NK-92 (cell line): ENCODE measurements at regions not wholly inside any gene's neighbourhood (a gene's known extent, or its start where the extent isn't known, plus 50 kb on each side); places are given as distances from the start of the nearest gene placed in this dataset.
"Not testable (repeated sequence)": the region's sequence is repeated elsewhere in the genome, so short reads cannot be mapped to it uniquely, and the experiment has no call there.

Experiments used
- DNase-seq: peaks from one replicate; lab custom pipeline; 2025; ENCODE audit not compliant: unreplicated experiment; lab: John Stamatoyannopoulos, UW

DNA sequence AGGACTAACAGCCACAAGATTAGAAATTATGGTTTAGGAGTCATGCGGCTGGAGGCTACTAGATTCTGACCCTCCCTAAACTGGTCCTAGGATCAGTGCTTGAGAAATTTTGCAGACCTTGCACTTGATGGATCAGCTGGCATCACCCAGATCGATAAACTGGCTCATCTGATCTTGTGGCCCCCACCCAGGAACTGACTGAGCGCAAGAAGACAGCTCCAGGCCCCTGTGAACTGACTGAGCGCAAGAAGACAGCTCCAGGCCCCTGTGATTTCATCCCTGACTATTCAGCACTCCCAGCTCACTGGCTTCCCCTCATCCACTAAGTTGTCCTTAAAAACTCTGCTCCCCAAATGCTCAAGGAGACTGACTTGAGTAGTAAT, 67.8 kb downstream of the MRPL36 start:
- DNase-seq = not testable (repeated sequence)

DNA sequence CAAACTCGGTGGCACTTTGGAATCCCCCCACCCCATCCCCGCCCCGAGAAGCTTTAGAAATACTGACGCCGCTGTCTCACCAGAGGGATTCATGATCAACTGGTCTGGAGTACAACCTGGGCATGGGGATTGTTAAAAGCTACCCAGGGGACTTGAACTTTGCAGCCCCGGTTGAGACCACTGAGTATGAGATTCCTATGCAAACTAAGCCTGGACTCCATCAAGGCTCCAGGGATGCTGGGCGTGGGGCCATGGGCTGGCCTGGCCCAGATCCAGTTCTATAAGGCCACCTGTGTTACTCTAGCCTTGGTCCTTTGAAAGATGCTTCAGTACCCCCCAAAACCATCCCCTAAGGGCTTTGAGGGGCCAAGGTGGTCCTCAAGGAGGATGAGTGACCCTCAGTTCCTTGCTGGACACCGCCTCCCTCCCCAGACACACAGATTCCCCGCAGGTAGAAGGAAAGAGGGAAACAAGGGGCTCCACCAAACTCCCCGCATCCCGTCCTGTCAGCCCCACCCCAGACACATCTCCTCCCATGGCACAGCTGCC, 68.5 kb downstream of the MRPL36 start:
- DNase-seq = no peak

DNA sequence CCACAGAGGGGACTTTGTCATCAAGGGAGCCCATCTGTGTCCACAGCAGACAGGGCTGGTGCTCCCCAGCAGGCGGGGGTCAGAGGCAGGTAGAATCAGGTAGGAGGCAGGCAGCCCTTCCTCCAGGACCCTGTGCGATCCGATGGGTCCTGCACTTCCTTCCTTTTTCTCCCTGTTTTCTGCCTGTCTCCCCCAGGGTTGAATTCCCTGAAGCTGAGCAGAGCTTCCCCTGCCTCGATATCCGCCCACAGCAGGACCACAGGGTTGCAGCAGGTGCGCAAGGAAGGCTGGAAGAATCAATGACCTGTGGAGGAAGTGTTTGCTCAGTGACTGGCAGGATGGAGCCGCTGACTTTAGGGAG, 69.2 kb downstream of the MRPL36 start:
- DNase-seq = no peak

DNA sequence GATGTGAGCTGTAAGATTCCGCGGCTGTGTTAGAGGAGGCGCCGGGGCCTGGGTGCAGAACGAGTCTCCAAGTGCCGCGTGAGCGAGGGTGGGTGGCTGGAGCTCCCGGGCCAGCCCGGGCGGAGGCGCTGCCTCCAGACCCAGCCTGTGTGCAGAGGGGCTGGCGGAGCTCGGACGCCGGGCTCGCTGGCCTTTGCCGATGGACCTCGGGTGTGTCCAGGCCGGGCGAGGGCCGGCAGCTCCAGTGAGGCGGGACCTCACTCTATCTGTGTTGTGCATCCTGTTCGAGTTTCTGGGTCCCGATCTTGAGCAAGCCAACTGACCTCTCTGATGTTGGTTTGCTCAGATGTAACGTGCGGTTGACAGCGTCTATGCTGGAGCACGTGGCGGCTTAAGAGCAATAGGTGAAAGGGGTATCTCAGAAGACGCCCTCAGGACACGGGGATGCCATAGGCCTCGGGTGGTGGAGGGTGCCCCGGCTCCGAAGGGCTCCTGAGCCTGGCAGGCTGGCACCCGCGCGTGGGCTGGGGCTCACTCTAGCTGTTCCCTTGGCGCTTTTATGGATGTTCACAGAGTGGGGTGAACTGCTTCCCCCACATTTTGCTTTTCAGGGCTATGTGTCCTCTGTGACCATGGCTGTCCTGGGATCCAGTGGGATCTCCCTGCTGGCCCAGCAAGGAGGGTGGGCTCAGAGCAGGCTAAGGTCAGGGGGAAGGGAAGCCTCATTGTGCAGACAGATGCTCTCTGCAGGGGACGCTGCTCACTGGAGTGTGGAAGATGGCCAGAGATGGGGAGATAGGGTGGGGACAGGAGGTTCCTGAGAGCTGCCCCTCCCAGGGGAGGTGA, 69.8 kb downstream of the MRPL36 start:
- no peak for DNase-seq

DNA sequence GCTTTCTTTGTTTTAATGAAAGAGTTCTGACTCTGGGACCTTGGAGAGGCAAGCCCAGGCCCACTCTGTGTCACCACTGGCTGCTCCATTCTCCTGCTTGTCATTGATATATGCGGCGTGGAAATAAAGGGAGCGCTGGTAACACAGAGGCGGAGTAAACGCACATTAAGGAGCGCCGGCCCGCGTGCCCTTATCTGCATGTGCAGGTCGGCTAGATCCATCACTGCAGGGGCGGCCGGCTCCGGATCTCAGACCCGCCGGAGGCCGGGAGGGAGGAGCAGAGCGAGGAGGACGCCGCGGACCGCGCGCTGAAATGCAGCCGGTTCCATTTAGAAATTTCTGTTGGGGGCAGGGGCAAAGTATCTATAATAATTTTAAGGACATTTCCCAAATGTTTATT, 70.8 kb downstream of the MRPL36 start:
- no peak for DNase-seq

DNA sequence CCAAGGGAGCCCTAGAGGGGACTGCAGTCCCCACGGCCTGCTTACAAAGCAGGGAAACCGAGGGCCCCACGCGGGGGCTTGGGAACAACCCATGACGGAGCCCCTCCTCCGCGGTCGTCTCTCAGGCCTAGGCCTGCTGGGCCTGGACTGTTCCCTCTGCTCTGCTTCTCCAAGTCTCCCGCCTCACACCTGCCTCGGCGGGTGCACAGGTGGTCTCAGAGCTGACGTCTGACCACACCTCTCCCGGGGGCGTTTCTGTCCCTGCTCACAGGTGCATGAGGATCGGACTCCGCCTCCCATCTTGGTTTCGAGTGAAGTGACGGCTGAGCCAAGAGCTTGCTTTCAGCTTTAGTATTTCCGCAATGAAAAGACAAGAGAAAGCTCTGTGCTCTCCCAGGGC, 72.1 kb downstream of the MRPL36 start:
- no peak for DNase-seq

DNA sequence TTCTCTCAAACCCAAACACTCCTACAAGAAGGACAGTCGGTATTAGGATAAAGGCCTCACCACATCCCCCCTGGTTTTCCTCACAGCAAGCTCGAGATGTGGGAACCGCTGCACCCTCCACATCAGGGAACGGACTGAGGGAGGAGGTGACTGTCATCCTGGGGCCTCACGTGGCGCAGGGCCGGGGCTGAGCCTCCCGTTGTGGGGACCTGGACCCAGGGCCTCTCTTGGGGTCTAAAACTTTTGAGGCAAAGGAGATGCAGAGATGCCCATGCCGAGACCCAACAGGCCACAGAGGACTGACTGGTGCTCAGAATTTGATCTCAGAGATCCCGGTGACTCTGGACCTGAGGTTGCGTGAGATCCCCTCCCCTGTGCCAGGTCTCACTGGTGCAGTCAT, 72.7 kb downstream of the MRPL36 start:
- DNase-seq = no peak

DNA sequence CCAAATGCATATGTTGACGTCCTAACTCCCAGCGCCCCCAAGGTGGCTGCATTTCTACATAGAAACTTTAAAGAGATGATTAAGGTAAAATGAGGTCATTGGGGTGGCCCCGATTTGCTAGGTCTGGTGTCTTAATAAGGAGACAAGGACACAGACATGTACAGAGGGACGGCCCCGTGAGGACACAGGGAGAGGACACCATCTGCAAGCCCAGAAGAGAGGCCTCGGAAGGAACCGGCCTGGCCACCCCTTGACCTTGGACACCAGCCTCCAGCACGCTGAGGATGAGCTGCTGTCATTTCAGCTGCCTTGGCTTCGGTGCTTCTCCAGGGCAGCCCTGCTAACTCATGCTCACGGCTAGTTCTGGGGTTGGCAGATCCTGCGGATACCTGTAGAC, 73.2 kb downstream of the MRPL36 start:
- no peak for DNase-seq

DNA sequence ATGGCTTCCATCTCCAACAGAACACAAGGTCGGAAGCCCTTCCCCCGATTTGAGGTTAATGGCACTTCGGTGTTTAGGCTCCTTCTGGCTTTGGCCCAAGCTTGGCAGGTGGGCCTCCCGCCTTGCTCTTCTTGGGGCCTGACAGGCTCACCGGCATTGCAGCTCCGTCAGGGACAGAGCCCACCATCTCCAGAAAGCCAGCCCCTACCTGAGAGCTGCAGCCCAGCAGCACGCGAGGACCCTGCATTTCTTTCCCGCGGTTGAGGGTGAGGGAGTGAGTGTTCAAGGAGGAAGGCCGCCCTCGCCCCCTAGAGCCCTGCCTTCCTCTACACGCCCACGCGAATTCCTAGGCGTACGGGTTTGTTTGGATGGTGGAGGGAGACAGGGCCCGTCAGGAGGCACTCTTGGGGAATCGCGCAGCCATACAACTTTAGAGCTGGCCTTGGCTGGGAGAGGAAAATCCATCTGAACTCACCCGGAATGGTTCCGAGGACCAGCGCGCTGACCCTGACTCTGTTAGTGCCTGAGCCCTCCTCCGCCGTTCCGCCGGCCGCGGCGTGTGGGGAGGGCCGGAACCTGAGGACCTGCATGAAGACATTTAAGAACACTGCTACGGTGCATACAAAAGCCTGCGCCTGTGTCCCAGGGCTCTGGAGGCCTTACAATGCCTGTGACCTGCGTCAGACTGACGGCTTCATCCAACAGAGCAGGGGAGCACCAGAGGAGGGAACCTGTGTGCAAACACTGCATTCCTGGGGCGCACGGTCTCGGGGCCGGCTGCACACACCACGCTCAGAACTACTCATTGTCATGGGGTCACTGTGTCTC, 73.8 kb downstream of the MRPL36 start:
- DNase-seq = no peak

DNA sequence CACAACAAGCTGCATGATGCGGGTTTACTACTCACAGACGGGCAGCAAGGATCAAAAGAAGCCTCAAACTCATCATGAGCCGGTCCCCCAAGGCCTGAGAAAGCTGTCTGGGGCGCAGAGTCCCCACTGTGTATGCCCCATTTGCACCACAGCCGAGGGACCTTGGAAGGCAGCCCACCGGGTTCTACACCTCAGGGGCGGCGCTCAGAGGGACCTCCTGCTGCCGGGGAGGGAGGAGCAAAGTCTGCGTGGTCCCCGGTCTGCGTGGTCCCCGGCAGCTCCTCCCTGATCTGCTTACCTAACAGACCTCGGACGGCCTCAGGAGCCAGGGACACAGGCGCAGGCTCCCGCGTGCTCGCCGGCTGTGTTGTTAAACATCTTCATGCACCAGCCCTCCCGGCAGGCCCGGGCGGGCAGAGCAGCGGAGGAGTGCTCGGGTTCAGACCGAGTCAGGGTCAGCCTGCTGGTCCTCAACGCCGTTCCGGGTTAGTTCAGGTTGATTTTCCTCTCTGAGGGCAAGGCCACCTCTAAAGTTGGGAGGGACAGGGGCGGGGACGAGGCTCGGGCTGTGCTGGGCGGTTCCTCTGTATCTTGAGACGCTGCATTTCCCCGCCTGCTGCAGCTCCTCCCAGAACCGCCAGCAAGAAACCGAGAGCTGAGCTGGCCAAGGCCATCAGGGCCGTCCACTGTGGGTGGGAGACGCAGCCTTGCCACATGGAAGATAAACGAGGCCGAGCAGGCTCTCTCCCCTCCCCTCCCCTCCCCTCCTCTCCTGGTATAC, 74.6 kb downstream of the MRPL36 start:
- DNase-seq = no peak

DNA sequence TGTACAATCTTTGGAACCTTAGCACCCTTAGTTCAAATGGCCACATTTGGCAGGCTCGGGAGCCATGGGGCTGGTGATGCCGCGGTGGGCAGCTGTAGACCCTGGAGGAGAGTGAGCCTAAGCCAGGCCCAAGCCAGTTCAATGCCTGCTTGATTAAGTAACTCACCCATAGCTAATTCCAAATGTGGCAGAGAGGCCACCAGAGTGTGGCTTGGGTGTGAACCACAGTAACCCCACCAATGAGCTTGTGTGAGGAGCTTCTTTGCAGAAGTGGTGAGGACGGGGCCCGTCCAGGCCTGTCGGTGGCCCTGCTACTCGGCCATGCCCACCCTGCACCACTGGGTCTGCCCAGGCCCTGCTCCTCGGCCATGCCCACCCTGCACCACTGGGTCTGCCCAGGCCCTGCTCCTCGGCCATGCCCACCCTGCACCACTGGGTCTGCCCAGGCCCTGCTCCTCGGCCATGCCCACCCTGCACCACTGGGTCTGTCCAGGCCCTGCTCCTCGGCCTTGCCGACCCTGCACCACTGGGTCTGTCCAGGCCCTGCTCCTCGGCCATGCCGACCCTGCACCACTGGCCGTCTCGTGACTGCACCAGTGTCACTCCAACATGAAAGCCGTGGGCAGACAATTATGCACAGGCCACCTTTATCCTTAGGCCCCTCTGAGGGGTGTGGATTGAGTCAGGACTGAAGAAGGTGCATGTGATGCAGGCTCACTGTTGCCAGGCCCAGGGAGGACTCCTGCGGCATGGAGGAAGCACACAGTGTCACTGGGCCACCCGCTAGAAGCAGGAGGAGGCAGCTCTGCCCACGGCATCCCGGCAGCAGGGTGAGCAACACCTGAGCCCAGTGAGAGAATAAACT, 75.4 kb downstream of the MRPL36 start:
- DNase-seq = no peak

DNA sequence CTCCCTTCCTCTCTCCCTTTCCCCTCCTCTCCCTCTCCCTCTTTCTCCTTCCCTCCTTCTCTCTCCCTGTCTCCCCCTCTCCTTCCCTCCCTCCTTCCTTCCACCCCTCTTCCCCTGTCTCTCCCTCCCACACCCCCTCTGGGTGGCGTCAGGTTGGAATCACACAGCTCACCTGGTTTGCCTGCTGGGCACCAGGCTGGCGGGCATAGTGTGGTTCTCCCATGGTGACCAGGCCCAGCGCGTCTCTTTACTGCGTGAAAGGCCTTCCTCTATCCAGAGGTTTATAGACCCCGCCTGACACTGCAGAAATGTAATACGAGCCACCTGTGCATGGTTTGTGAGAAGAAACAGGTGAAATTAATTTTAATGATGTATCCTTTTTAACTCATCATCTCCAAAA, 76.2 kb downstream of the MRPL36 start:
- no peak for DNase-seq

DNA sequence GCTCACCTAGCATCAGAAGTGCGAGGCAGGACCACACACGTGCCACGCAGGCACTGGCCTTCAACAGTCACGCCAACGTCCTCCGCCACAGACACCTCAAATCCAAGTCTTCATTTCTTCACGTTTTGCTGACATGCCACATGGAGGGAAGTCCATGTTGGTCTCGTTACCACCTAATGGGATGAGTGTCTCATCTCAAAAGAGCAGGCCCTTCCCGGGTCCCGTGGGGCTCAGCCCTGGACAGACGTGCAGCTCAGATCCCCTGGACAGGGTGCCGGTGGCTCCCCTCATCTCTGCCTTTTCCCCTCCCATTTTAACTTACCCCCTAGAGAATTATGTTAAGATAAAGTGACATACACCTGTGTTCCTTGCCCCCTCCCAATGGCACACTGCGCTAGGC, 76.8 kb downstream of the MRPL36 start:
- no peak for DNase-seq

DNA sequence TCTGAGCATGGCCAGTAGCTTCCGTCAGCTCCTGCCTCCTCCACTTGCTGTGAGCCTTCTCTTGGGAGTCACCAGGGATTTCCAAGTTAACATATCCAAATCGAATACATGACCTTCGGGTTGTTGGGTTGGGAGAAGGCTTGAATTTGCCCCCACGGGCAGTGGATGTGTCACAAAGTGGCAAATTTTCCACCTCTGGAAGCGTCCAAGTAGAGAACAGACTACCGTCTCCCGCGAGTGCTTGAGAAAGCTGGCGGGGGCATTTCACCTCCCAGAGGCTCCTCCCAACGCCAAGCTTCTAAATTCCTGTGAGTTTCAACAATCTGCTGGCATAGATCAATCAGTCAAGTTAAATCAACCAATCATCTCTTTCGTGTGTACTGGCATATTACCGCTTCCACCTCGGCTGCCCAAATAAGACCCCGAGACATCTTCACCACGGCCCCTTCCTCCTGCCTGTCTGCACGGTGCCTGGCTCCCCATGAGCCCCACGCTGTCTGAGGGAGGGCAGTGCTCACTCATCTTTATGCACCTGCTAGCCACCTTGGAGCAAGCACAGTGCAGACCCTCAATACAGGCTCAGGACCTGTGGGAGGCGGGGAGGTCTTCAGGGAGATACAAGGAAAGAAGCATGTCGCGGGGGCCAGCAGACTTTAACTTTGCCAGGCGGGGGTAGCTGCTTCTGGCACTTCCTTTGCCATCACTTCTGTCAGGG, 79.1 kb downstream of the MRPL36 start:
- no peak for DNase-seq

DNA sequence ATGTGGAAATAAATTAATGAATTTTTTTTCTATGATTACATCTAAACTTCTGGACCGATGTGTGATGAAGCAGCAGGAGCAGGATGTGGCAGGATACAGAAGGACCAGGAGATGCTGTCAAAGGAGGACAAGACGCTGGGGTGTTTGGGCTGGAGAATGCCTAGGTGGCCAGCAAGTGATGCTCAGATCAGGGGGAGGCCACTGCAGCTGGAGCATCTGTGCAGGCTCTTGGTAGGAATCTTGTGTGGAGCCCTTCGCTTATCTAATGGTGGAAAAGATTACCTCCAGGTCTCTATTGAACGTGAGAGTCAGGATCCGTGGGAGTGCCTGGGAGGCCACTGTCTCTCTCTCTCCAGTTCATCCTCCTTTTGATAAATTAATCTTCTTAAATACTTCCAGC, 79.8 kb downstream of the MRPL36 start:
- no peak for DNase-seq

DNA sequence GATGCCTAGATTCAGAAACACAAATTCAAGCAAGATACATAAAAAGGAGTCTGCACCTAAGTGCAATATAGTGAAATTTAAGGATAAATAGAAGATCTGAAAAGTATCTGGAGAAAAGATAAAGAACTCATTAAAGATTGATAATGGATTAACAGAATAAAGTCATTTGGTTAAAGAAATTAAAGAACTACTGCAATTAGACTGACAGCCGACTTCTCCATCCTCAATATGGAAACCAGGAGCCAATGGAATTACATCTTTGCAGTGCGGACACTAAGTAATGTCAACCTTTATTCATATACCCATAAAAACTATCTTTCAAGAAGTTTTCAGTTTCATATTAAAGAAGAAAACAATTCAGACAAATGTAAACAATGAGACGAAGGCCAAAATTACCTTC, 81.0 kb downstream of the MRPL36 start:
- no peak for DNase-seq

DNA sequence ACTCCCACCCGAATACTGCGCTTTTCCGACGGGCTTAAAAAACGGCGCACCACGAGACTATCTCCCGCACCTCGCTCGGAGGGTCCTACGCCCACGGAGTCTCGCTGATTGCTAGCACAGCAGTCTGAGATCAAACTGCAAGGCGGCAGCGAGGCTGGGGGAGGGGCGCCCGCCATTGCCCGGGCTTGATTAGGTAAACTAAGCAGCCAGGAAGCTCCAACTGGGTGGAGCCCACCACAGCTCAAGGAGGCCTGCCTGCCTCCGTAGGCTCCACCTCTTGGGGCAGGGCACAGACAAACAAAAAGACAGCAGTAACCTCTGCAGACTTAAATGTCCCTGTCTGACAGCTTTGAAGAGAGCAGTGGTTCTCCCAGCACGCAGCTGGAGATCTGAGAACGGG, 89.5 kb downstream of the MRPL36 start:
- not testable (repeated sequence) for DNase-seq

DNA sequence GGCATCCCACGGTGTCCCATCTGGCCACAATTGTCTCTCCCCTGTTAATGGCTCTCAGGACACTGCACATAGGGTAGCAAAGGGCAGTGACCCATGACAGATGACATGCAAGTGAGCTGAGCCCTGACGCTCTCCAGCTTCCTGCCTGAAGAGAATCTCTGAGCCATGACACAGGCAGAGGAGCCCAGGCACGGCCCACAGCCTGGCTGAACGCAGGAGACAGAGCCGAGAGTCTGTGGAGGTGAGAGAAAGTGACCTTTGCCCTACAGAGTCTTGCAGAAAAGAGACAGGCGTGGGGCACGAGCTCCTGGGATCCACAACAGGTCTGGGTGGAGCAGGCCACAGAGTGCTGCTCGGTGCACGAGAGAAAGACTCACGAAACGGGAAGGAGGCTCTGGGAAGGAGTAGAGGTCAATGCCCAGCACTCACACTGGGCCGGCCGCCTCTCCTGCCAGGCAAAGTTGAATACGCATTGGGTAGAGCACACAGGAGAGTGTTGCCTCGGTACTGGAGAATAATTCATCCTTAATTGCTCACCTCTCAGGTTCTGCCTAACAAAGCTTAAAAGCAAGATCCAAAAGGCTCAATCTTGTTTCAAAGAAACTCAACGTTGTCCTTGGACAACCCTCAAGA, 90.3 kb downstream of the MRPL36 start:
- DNase-seq = no peak

DNA sequence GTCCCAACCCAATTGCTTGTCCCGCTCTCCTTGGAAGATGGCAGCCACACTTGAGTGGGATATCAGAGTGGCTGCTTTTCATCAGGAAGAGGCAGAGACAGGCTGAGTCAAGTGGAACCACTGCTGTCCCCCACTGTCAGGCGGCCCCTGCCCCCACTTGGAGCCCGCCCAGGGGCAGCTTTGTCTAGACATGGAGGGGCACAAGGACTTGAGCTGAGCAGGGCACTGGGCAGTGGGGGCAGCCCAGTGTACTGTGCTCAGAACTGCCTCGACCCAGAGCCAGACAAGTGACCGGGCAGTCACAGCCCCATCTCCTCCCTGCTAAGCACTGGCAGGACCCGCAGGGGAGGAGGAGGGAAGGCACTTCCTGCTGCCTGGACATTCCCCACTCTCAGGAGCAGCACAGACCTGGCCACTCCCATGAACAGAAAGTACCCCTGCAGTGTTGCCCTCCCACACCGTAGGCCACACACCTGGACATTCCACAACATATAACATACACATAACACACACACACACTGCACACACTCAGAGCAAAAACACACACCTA, 91.0 kb downstream of the MRPL36 start:
- DNase-seq = no peak
